Keratinocyte (primary cell): ENCODE measurements at regions not wholly inside any gene's neighbourhood (a gene's known extent, or its start where the extent isn't known, plus 50 kb on each side); places are given as distances from the start of the nearest gene placed in this dataset.

ENCODE experiments used
- DNase-seq: peaks from one replicate; pipeline ENCODE4 v3.0.0-alpha.2; 2011; ENCODE audit warnings: low read depth, missing footprints, low spot score
- FAIRE-seq: peaks from 2 replicates; lab custom pipeline; 2011; peaks lifted over from hg19 to GRCh38; lab: Jason Lieb, UNC
- H2AFZ ChIP-seq: 2 replicates; pipeline ENCODE4 v1.6.0; 2012; ENCODE audit warnings: low read length, control low read depth, inconsistent platforms; ENCODE audit not compliant: control insufficient read depth
- H3K27ac ChIP-seq: 2 replicates; pipeline ENCODE4 v1.5.1; 2011; ENCODE audit warnings: low read length; ENCODE audit not compliant: control insufficient read depth, insufficient read depth
- H3K27me3 ChIP-seq: 3 replicates; pipeline ENCODE4 v1.6.0; 2011; ENCODE audit warnings: low read length; ENCODE audit not compliant: control insufficient read depth, insufficient read depth; ENCODE audit errors: extremely low read depth
- H3K36me3 ChIP-seq, 2 experiments: 2 replicates in 1 of 2; 3 replicates in 1 of 2; pipeline ENCODE4 v1.5.1; 2011; ENCODE audit warnings: low read length in 2 of 2, mild to moderate bottlenecking in 1 of 2; ENCODE audit not compliant: control insufficient read depth in 2 of 2, insufficient read depth in 2 of 2; ENCODE audit errors: extremely low read depth in 1 of 2
- H3K4me1 ChIP-seq: 3 replicates; pipeline ENCODE4 v1.5.1; 2011; ENCODE audit warnings: low read length; ENCODE audit not compliant: control insufficient read depth, insufficient read depth; ENCODE audit errors: extremely low read depth
- H3K4me2 ChIP-seq: 3 replicates; pipeline ENCODE4 v1.6.0; 2011; ENCODE audit warnings: low read depth, low read length; ENCODE audit not compliant: control insufficient read depth, insufficient read depth; ENCODE audit errors: extremely low read depth
- H3K4me3 ChIP-seq, 3 experiments: fragments of 200-600 bp in 1 of 3; sonication (generic) in 1 of 3; 2 replicates in 2 of 3; 3 replicates in 1 of 3; pipeline ENCODE4 v1.5.1; 2011 to 2016; ENCODE audit warnings: low read length in 3 of 3, mild to moderate bottlenecking in 3 of 3, control low read depth in 2 of 3, inconsistent platforms in 1 of 3, low read depth in 1 of 3, mixed read lengths in 1 of 3, mixed run types in 1 of 3, moderate library complexity in 1 of 3; ENCODE audit not compliant: control insufficient read depth in 2 of 3, insufficient read depth in 2 of 3; ENCODE audit errors: extremely low read depth in 1 of 3
- H3K79me2 ChIP-seq: 2 replicates; pipeline ENCODE4 v1.6.0; 2012; ENCODE audit warnings: low read length; ENCODE audit not compliant: control insufficient read depth, insufficient read depth
- H3K9ac ChIP-seq: 3 replicates; pipeline ENCODE4 v1.6.0; 2011; ENCODE audit warnings: low read length; ENCODE audit not compliant: control insufficient read depth, insufficient read depth; ENCODE audit errors: extremely low read depth
- H3K9me1 ChIP-seq: 3 replicates; pipeline ENCODE4 v1.6.0; 2011; ENCODE audit warnings: low read length; ENCODE audit not compliant: control insufficient read depth, insufficient read depth; ENCODE audit errors: extremely low read depth
- H3K9me3 ChIP-seq: 2 replicates; pipeline ENCODE4 v1.5.1; 2012; ENCODE audit warnings: low read depth, low read length; ENCODE audit not compliant: control insufficient read depth
- H4K20me1 ChIP-seq: 3 replicates; pipeline ENCODE4 v1.6.0; 2011; ENCODE audit warnings: low read length; ENCODE audit not compliant: control insufficient read depth, insufficient read depth; ENCODE audit errors: extremely low read depth
- EZH2 ChIP-seq: IDR thresholded peaks from one replicate; pipeline ENCODE4 v1.6.1; 2012; ENCODE audit warnings: inconsistent platforms, mild to moderate bottlenecking, low read length, moderate library complexity
- dilution Hi-C: fragments of 300-500 bp; cut with MboI; formaldehyde crosslinking; loops from one replicate; pipeline ENCODE4 v1.7.0; 2020; ENCODE audit warnings: low sequenced_read_pairs; ENCODE audit not compliant: extremely low pct_ligation_motif_present
- TF ChIP-seq, protein P1 (sequence below), 3 experiments: IDR thresholded peaks in 1 of 3; conservative IDR thresholded peaks in 1 of 3; optimal IDR thresholded peaks in 1 of 3; 2 replicates in 2 of 3; 3 replicates in 1 of 3; pipeline versions ENCODE3 to v1.5.1; 2011; ENCODE audit warnings: low read length in 3 of 3, mild to moderate bottlenecking in 3 of 3, moderate library complexity in 2 of 3, control low read depth in 1 of 3, inconsistent platforms in 1 of 3; ENCODE audit not compliant: insufficient read depth in 2 of 3; ENCODE audit errors: extremely low read depth in 1 of 3

DNA sequence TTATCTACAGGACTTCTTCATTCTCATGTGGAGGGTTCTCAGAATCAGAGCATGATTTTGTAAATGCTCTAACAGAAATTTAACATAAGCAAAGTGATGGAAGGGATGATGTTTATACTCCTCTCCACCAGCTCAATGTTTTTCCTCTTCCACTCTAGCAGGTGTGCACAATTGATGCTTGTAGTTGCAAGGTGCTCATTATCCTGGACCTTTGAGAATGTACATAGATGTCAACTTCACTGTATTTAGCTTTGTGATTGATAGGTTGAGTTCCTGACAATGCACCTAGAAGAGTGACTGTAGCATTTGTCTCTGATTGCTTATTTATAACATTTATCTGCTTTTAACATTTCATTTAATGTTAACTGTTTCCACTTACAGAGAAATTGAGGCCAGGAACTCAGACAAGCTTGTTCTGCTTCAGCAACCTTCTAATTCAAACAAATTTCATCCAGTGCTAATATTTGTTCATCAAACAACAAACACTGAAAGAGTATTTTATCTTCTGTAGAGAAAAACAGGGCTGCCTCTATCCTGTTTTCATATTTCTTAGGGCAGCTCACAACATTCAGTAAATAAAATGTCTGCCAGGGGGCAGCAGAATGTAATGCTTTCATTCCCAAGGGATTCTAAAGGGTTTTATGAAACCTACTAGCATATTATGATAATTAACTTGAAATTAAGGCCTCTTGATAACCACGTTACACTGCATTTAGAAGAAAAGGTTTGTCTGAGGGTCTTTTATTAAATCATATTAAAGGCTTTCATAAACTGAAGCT is 127.9 kb upstream of the NOL4 start:
- Histone ChIP-seq H3K9me3 (no peaks in the 10 kb centered on the region), H3K4me2 (no peak overlapping the region), H2AFZ (no peak overlapping the region), H3K79me2 (no peaks in the 10 kb centered on the region), H3K27me3 (no peaks in the 10 kb centered on the region), H3K36me3 (no peaks in the 10 kb centered on the region), H3K9me1 (no peaks in the 10 kb centered on the region), H4K20me1 (no peaks in the 10 kb centered on the region), H3K27ac (no peak overlapping the region), H3K4me3 (no peak overlapping the region), H3K9ac (no peak overlapping the region), H3K4me1 (no peaks in the 10 kb centered on the region)
- no peak for TF ChIP-seq EZH2
- TF ChIP-seq, protein P1, sequence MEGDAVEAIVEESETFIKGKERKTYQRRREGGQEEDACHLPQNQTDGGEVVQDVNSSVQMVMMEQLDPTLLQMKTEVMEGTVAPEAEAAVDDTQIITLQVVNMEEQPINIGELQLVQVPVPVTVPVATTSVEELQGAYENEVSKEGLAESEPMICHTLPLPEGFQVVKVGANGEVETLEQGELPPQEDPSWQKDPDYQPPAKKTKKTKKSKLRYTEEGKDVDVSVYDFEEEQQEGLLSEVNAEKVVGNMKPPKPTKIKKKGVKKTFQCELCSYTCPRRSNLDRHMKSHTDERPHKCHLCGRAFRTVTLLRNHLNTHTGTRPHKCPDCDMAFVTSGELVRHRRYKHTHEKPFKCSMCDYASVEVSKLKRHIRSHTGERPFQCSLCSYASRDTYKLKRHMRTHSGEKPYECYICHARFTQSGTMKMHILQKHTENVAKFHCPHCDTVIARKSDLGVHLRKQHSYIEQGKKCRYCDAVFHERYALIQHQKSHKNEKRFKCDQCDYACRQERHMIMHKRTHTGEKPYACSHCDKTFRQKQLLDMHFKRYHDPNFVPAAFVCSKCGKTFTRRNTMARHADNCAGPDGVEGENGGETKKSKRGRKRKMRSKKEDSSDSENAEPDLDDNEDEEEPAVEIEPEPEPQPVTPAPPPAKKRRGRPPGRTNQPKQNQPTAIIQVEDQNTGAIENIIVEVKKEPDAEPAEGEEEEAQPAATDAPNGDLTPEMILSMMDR (optimal IDR thresholded peaks at IDR 0.05 in 1 of 3, IDR thresholded peaks at IDR 0.05 in 1 of 3, conservative IDR thresholded peaks at IDR 0.05 in 1 of 3; ENCODE audit: extremely low read depth in 1 of 3, insufficient read depth in 2 of 3, low read length in 3 of 3), result no peak
- dilution Hi-C loops, result no loop called here
- no peak for FAIRE-seq
- no peak for DNase-seq

DNA sequence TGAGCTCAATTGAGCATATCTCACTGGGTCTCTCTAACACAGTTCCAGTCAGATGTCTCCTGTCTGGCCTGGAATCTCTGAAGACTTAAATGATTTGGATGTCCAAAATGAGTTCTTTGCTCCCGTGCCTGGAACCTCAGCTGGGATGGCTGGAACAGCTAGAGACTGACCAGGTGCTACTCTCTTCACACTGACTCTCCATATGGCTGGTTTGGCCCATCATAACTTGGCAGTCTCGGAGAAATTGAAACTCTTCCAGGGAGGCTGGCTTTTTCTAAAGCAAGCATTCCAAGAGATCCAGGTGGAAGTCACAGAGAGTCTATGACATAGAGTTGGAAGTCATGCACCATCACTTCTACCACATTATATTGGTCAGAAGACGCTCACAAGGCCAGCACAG is 129.6 kb upstream of the NOL4 start:
- H3K79me2 ChIP-seq, result no peaks in the 10 kb centered on the region

More for the DNA sequence above, 129.6 kb upstream of the NOL4 start:
- TF ChIP-seq EZH2, result no peak
- TF ChIP-seq, protein P1 (optimal IDR thresholded peaks at IDR 0.05 in 1 of 3, IDR thresholded peaks at IDR 0.05 in 1 of 3, conservative IDR thresholded peaks at IDR 0.05 in 1 of 3; ENCODE audit: extremely low read depth in 1 of 3, insufficient read depth in 2 of 3, low read length in 3 of 3), result no peak
- Histone ChIP-seq H2AFZ (no peak overlapping the region), H3K27me3 (no peaks in the 10 kb centered on the region), H3K4me1 (no peaks in the 10 kb centered on the region), H3K4me3 (no peak overlapping the region), H3K9me1 (no peaks in the 10 kb centered on the region), H4K20me1 (no peaks in the 10 kb centered on the region), H3K4me2 (no peak overlapping the region), H3K9ac (no peak overlapping the region), H3K9me3 (no peaks in the 10 kb centered on the region), H3K36me3 (no peaks in the 10 kb centered on the region), H3K27ac (no peak overlapping the region)
- DNase-seq (no peak), FAIRE-seq (no peak)
- dilution Hi-C loops, result no loop called here
